ENCODE measurements at regions not wholly inside any gene's neighbourhood (a gene's known extent, or its start where the extent isn't known, plus 50 kb on each side); places are given as distances from the start of the nearest gene placed in this dataset. TPM values are rescaled to one million over a fixed set of nuclear protein-coding genes. Genes with fewer than 3 reads are reported as not detected.

Small RNAs in the stretch of these regions (small RNA-seq; reads per million reads assigned to genes)
- not detected for gene AC097510.1
